ENCODE measurements at regions not wholly inside any gene's neighbourhood (a gene's known extent, or its start where the extent isn't known, plus 50 kb on each side); places are given as distances from the start of the nearest gene placed in this dataset.

DNA sequence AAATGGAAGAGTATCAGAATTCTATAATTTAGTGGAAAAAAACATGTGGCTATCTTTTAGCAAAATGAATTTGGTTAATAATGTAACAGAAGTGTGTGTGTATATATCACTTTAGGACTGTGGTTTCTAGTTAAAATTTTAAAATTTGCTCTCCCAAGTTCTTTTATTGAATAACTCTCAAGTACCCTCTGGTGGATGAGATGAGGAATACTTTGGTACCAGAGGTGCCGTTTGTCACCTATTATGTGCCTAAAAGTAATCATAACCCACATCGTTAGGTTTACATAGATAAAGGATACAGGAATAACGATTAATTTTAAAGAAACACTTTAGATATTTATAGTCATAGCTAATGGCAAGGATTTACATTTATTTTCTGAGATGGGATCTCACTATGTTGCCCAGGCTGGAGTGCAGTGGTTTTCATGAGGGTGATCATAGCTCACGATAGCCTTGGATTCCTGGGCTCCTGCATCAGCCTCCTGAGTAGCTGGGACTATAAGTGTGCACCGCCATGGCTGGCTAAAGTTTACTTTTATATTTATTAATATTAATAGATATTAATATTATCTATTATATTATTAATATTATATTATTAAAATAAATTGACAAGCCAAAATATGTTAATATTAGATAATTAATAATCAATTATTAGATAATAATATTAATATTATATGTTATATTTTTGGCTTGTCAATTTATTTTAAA, 66.7 kb upstream of the CAPRIN1 start:
- in situ Hi-C loops (cut with MboI) (no loop called here), intact Hi-C loops (cut with micrococcal nuclease; ENCODE audit: unreplicated experiment) (no loop called here)
- DNase-seq (ENCODE audit: low read depth, low spot score) (no peak), FAIRE-seq (no peak), ATAC-seq (no peak)
- Histone ChIP-seq H4K20me1 (ENCODE audit: control insufficient read depth, insufficient read depth) (no peaks in the 10 kb centered on the region), H3K79me2 (ENCODE audit: control insufficient read depth, insufficient read depth, low read length) (no peaks in the 10 kb centered on the region), H3K4me3 (no peak overlapping the region), H3K27ac (ENCODE audit: control insufficient read depth, insufficient read depth) (no peak overlapping the region), H3K27me3 (replicated peaks in 1 of 2; ENCODE audit: control insufficient read depth in 2 of 2, insufficient read depth in 2 of 2, low read length in 1 of 2) (no peaks in the 10 kb centered on the region; a peak in 1 of 4 replicates), H3K9ac (ENCODE audit: control insufficient read depth, insufficient read depth, low read length) (no peak overlapping the region), H3K9me3 (replicated peaks; ENCODE audit: control insufficient read depth, insufficient read depth, low read length) (no peaks in the 10 kb centered on the region; the same call in 2 of the 3 replicates), H3K4me2 (ENCODE audit: control insufficient read depth, insufficient read depth) (no peak overlapping the region), H2AFZ (ENCODE audit: control insufficient read depth, low read depth, low read length) (no peak overlapping the region), H3K36me3 (ENCODE audit: control insufficient read depth in 2 of 2, insufficient read depth in 2 of 2, low read length in 1 of 2) (no peaks in the 10 kb centered on the region), H3K4me1 (ENCODE audit: control insufficient read depth, insufficient read depth, low read length) (no peaks in the 10 kb centered on the region)
- RAD21 ChIA-PET (ENCODE audit: unreplicated experiment) = no interaction called here
- no TSS peak for BruUV-seq (replicated peaks)
- TF ChIP-seq, protein P1, sequence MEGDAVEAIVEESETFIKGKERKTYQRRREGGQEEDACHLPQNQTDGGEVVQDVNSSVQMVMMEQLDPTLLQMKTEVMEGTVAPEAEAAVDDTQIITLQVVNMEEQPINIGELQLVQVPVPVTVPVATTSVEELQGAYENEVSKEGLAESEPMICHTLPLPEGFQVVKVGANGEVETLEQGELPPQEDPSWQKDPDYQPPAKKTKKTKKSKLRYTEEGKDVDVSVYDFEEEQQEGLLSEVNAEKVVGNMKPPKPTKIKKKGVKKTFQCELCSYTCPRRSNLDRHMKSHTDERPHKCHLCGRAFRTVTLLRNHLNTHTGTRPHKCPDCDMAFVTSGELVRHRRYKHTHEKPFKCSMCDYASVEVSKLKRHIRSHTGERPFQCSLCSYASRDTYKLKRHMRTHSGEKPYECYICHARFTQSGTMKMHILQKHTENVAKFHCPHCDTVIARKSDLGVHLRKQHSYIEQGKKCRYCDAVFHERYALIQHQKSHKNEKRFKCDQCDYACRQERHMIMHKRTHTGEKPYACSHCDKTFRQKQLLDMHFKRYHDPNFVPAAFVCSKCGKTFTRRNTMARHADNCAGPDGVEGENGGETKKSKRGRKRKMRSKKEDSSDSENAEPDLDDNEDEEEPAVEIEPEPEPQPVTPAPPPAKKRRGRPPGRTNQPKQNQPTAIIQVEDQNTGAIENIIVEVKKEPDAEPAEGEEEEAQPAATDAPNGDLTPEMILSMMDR (IDR thresholded peaks at IDR 0.05 in 2 of 3, conservative IDR thresholded peaks at IDR 0.05 in 1 of 3; ENCODE audit: control insufficient read depth in 2 of 3, extremely low read depth in 1 of 3, insufficient read depth in 1 of 3, low read depth in 3 of 3, low read length in 3 of 3) = peak in 1 of 3 experiments; percentile 12; a peak in 1 of 6 replicates
- TF ChIP-seq, protein P2, sequence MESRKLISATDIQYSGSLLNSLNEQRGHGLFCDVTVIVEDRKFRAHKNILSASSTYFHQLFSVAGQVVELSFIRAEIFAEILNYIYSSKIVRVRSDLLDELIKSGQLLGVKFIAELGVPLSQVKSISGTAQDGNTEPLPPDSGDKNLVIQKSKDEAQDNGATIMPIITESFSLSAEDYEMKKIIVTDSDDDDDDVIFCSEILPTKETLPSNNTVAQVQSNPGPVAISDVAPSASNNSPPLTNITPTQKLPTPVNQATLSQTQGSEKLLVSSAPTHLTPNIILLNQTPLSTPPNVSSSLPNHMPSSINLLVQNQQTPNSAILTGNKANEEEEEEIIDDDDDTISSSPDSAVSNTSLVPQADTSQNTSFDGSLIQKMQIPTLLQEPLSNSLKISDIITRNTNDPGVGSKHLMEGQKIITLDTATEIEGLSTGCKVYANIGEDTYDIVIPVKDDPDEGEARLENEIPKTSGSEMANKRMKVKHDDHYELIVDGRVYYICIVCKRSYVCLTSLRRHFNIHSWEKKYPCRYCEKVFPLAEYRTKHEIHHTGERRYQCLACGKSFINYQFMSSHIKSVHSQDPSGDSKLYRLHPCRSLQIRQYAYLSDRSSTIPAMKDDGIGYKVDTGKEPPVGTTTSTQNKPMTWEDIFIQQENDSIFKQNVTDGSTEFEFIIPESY (IDR thresholded peaks at IDR 0.05) = no peak
- TF ChIP-seq RAD21 (IDR thresholded peaks at IDR 0.05; ENCODE audit: insufficient read depth, low read depth, low read length) (peak; percentile 21; the same call in 1 of the 2 replicates), SMC3 (IDR thresholded peaks at IDR 0.05; ENCODE audit: borderline replicate concordance, low read length) (peak; percentile 7; the same call in 1 of the 2 replicates)
- CTCF ChIA-PET = interaction anchor here (1.0 to 1.1 kb wide), 2 partner anchors 12 to 127 kb away, joined by 4 to 5 read pairs; no protein-coding TSS in a partner anchor
- SMC1A ChIA-PET (ENCODE audit: uncharacterized antibody, unreplicated experiment) = interaction anchor here (0.7 to 1.1 kb wide), 3 partner anchors 14 to 125 kb away, joined by 3 to 6 read pairs (median 3); no protein-coding TSS in a partner anchor
- 31% methylated on average over 5 of the region's 5 CpGs for WGBS (ENCODE audit: insufficient coverage, insufficient replicate concordance, low lambda C conversion rate, missing lambda C conversion rate)
- POLR2A ChIA-PET = no interaction called here
